GM12892 (cell line): ENCODE measurements at regions not wholly inside any gene's neighbourhood (a gene's known extent, or its start where the extent isn't known, plus 50 kb on each side); places are given as distances from the start of the nearest gene placed in this dataset.

Experiments
- POLR2A ChIP-seq: IDR thresholded peaks from 2 replicates; pipeline ENCODE4 v1.6.1; 2011; ENCODE audit warnings: low read depth, low read length, control low read depth
- POLR2AphosphoS5 ChIP-seq: IDR thresholded peaks from 2 replicates; pipeline ENCODE4 v1.6.1; 2011; ENCODE audit warnings: low read depth, low read length, control low read depth
- TAF1 ChIP-seq: IDR thresholded peaks from 2 replicates; pipeline ENCODE4 v1.6.1; 2011; ENCODE audit warnings: low read depth, mild to moderate bottlenecking, control low read depth, low read length, borderline replicate concordance

DNA sequence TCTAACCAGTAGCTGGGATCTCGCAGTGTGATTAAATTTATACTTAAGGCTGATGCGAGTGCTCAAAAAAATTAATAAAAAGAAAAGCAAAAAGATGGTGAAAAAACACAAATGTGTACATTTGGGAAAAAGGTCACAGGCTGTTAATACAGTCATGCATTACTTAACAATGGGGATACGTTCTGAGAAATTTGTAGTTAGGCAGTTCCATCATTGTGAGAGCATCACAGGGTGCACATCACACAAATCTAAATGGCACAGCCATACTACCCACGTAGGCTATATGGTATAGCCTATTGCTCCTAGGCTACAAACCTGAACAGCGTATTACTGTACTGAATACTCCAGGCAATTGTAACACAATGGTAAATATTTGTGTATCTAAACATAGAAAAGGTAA lies 142.4 kb upstream of the MYOCD start:
- TF ChIP-seq POLR2A (no peak), POLR2AphosphoS5 (no peak), TAF1 (no peak)
